WTC11 (cell line): ENCODE measurements at regions not wholly inside any gene's neighbourhood (a gene's known extent, or its start where the extent isn't known, plus 50 kb on each side); places are given as distances from the start of the nearest gene placed in this dataset.

ENCODE experiments used
- ATAC-seq: fragments of 200-7000 bp; cut with Tn5 transposase; 2 replicates; pipeline ENCODE4 v1.10.0; 2021; ENCODE audit warnings: mild to moderate bottlenecking, moderate library complexity
- CTCF ChIA-PET: fragments of 300-600 bp; sonication (Branson Sonifier 250); formaldehyde crosslinking; loops from one replicate; lab custom pipeline; 2021; ENCODE audit warnings: antibody characterized with exemption; lab: Charles Lee
- POLR2A ChIA-PET: fragments of 350-600 bp; sonication (Branson Sonifier 250); formaldehyde crosslinking; loops from one replicate; lab custom pipeline; 2021; ENCODE audit warnings: antibody characterized with exemption; lab: Charles Lee
- DNase-seq: peaks from one replicate; pipeline ENCODE4 v3.0.0; 2021; ENCODE audit warnings: low spot score
- H3K27ac Mint-ChIP-seq: 2 replicates; pipeline ENCODE4 v1.8.0; 2021; ENCODE audit warnings: mixed read lengths
- H3K27me3 Mint-ChIP-seq: 2 replicates; pipeline ENCODE4 v1.8.0; 2021; ENCODE audit warnings: low read depth, mild to moderate bottlenecking, moderate library complexity, mixed read lengths
- H3K36me3 Mint-ChIP-seq: 2 replicates; pipeline ENCODE4 v1.8.0; 2021; ENCODE audit warnings: mixed read lengths
- H3K4me1 Mint-ChIP-seq: 2 replicates; pipeline ENCODE4 v1.8.0; 2022; ENCODE audit warnings: mixed read lengths
- H3K4me3 Mint-ChIP-seq: 2 replicates; pipeline ENCODE4 v1.8.0; 2021; ENCODE audit warnings: mild to moderate bottlenecking, moderate library complexity, mixed read lengths
- H3K9me3 Mint-ChIP-seq: 2 replicates; pipeline ENCODE4 v1.8.0; 2021; ENCODE audit warnings: mixed read lengths
- ATF1 ChIP-seq: sonication (generic); formaldehyde crosslinking; IDR thresholded peaks from 2 replicates; pipeline ENCODE4 v1.8.1; 2023; ENCODE audit warnings: mild to moderate bottlenecking, moderate library complexity, missing genetic modification reagents
- ATF6 ChIP-seq: sonication (generic); formaldehyde crosslinking; IDR thresholded peaks from 2 replicates; pipeline ENCODE4 v1.8.1; 2023; ENCODE audit warnings: mild to moderate bottlenecking, missing genetic modification reagents
- EMX1 ChIP-seq: fragments of 250-450 bp; sonication (Bioruptor Pico); IDR thresholded peaks from 2 replicates; pipeline ENCODE4 v1.8.0; 2021; ENCODE audit warnings: mild to moderate bottlenecking
- GABPB1 ChIP-seq: sonication (generic); formaldehyde crosslinking; IDR thresholded peaks from 2 replicates; pipeline ENCODE4 v1.8.1; 2023; ENCODE audit warnings: mild to moderate bottlenecking, missing genetic modification reagents
- HMGXB4 ChIP-seq: sonication (generic); formaldehyde crosslinking; IDR thresholded peaks from 2 replicates; pipeline ENCODE4 v1.8.1; 2023; ENCODE audit warnings: mild to moderate bottlenecking, moderate library complexity, missing genetic modification reagents
- NR3C1 ChIP-seq: sonication (generic); formaldehyde crosslinking; conservative IDR thresholded peaks from 2 replicates; pipeline ENCODE4 v1.8.1; 2023; ENCODE audit warnings: low read depth, mild to moderate bottlenecking, missing genetic modification reagents
- PRDM15 ChIP-seq: sonication (generic); formaldehyde crosslinking; IDR thresholded peaks from 2 replicates; pipeline ENCODE4 v1.8.0; 2022; ENCODE audit warnings: missing genetic modification reagents
- PREB ChIP-seq: sonication (generic); formaldehyde crosslinking; IDR thresholded peaks from 2 replicates; pipeline ENCODE4 v1.8.1; 2022; ENCODE audit warnings: mild to moderate bottlenecking, missing genetic modification reagents, moderate library complexity, borderline replicate concordance
- SMAD3 ChIP-seq: sonication (generic); formaldehyde crosslinking; IDR thresholded peaks from 2 replicates; pipeline ENCODE4 v1.8.0; 2022; ENCODE audit warnings: missing genetic modification reagents, mild to moderate bottlenecking, borderline replicate concordance
- TEAD4 ChIP-seq: sonication (generic); formaldehyde crosslinking; IDR thresholded peaks from 2 replicates; pipeline ENCODE4 v1.8.0; 2022; ENCODE audit warnings: mild to moderate bottlenecking, missing genetic modification reagents
- USF2 ChIP-seq: sonication (generic); formaldehyde crosslinking; IDR thresholded peaks from 2 replicates; pipeline ENCODE4 v1.8.1; 2023; ENCODE audit warnings: mild to moderate bottlenecking, missing genetic modification reagents, moderate library complexity
- ZNF281 ChIP-seq: sonication (generic); formaldehyde crosslinking; IDR thresholded peaks from 2 replicates; pipeline ENCODE4 v1.8.0; 2023; ENCODE audit warnings: mild to moderate bottlenecking, missing genetic modification reagents
- ZNF532 ChIP-seq: fragments of 250-450 bp; sonication (Bioruptor Pico); IDR thresholded peaks from 2 replicates; pipeline ENCODE4 v1.9.0; 2021; ENCODE audit warnings: mild to moderate bottlenecking, borderline replicate concordance

- no peak for TF ChIP-seq ATF6 (CRISPR knock-in tag)
- no peak for TF ChIP-seq ZNF532 (CRISPR knock-in tag)
- no peak for TF ChIP-seq SMAD3 (CRISPR knock-in tag)
- TF ChIP-seq EMX1 (CRISPR knock-in tag): no peak
- 0 out of 2 replicates have a peak, but pooled peaks have one; percentile 48 for TF ChIP-seq ZNF281
Observed at GRCh38 chr11:42407341-42407740, 904.5 kb upstream of the API5 start (continued).

- H3K4me3 Mint-ChIP-seq: no peak overlapping the region
- H3K27ac Mint-ChIP-seq: no peak overlapping the region
- H3K4me1 Mint-ChIP-seq: peaks cover 27% of the 10 kb centered on the region
- CTCF ChIA-PET: no interaction called here
- POLR2A ChIA-PET: no interaction called here
- no peak for TF ChIP-seq PRDM15 (CRISPR knock-in tag)
- TF ChIP-seq GABPB1 (CRISPR knock-in tag): no peak
- TF ChIP-seq USF2 (CRISPR knock-in tag): no peak
- TF ChIP-seq TEAD4 (CRISPR knock-in tag): no peak
- TF ChIP-seq ATF1: no peak
- TF ChIP-seq PREB (CRISPR knock-in tag): no peak
- TF ChIP-seq NR3C1 (CRISPR knock-in tag): no peak
- TF ChIP-seq HMGXB4 (CRISPR knock-in tag): no peak
- H3K27me3 Mint-ChIP-seq: no peaks in the 10 kb centered on the region; the same call in 1 of the 2 replicates
- H3K36me3 Mint-ChIP-seq: no peaks in the 10 kb centered on the region
- ATAC-seq (no peak), DNase-seq (no peak)
- no peaks in the 10 kb centered on the region for H3K9me3 Mint-ChIP-seq
Observed at GRCh38 chr11:42410251-42410955, 901.4 kb upstream of the API5 start.
